B cell (primary cell): ENCODE measurements at regions not wholly inside any gene's neighbourhood (a gene's known extent, or its start where the extent isn't known, plus 50 kb on each side); places are given as distances from the start of the nearest gene placed in this dataset.

Experiments
- ATAC-seq: fragments of 200-7000 bp; cut with Tn5 transposase; one replicate; pipeline ENCODE4 v1.10.0; 2021; ENCODE audit warnings: low read depth, mild to moderate bottlenecking, moderate number of reproducible peaks, moderate library complexity
- CTCF ChIA-PET: fragments of 350-600 bp; sonication (Branson Sonifier 250); formaldehyde crosslinking; loops from one replicate; lab custom pipeline; 2021; ENCODE audit warnings: antibody characterized with exemption, inconsistent platforms; lab: Charles Lee
- POLR2A ChIA-PET: fragments of 350-600 bp; sonication (Branson Sonifier 250); formaldehyde crosslinking; loops from one replicate; lab custom pipeline; 2021; ENCODE audit warnings: antibody characterized with exemption; lab: Charles Lee
- DNase-seq: peaks from one replicate; pipeline ENCODE4 v3.0.0; 2013
- H2AFZ ChIP-seq: 2 replicates; pipeline ENCODE4 v1.6.1; 2012; ENCODE audit warnings: mild to moderate bottlenecking, low read depth, low read length; ENCODE audit not compliant: insufficient read depth, poor library complexity, severe bottlenecking
- H3K27ac ChIP-seq, 2 donors: 1 replicate in 1 of 2; 2 replicates in 1 of 2; pipeline ENCODE4 v1.5.1; 2012 to 2013; ENCODE audit warnings: low read length in 2 of 2, mild to moderate bottlenecking in 2 of 2, moderate library complexity in 1 of 2
- H3K27me3 ChIP-seq, 4 experiments: fragments of 200-600 bp in 1 of 4; sonication (generic) in 1 of 4; replicated peaks in 1 of 4; 1 replicate in 2 of 4; 2 replicates in 2 of 4; pipeline versions ENCODE4 v1.6.1 to v1.7.0; 2013 to 2016; ENCODE audit warnings: low read length in 3 of 4, mild to moderate bottlenecking in 2 of 4, mixed read lengths in 1 of 4, moderate library complexity in 1 of 4; ENCODE audit not compliant: insufficient read depth in 4 of 4, control insufficient read depth in 3 of 4; ENCODE audit errors: control extremely low read depth in 1 of 4
- H3K36me3 ChIP-seq, 2 experiments: replicated peaks in 1 of 2; 1 replicate in 1 of 2; 2 replicates in 1 of 2; pipeline versions ENCODE4 v1.6.1 to v1.7.1; 2013; ENCODE audit warnings: low read length in 1 of 2; ENCODE audit not compliant: insufficient read depth in 2 of 2, control insufficient read depth in 1 of 2; ENCODE audit errors: control extremely low read depth in 1 of 2, extremely low read depth in 1 of 2
- H3K4me1 ChIP-seq, 2 donors: fragments of 200-600 bp in 1 of 2; sonication (generic) in 1 of 2; 1 replicate in 1 of 2; 2 replicates in 1 of 2; pipeline versions ENCODE4 v1.5.1 to v1.6.1; 2013 to 2017; ENCODE audit warnings: low read length in 2 of 2; ENCODE audit not compliant: control insufficient read depth in 2 of 2, insufficient read depth in 2 of 2
- H3K4me2 ChIP-seq: replicated peaks from 2 replicates; pipeline ENCODE3; 2012; ENCODE audit warnings: mild to moderate bottlenecking, low read depth, low read length; ENCODE audit not compliant: poor library complexity, severe bottlenecking
- H3K4me3 ChIP-seq, 5 experiments: fragments of 200-600 bp in 1 of 5; sonication (generic) in 1 of 5; 1 replicate in 3 of 5; 2 replicates in 2 of 5; pipeline versions ENCODE4 v1.5.1 to v1.7.0; 2011 to 2016; ENCODE audit warnings: low read length in 4 of 5, mild to moderate bottlenecking in 4 of 5, low read depth in 2 of 5, control low read depth in 1 of 5, moderate library complexity in 1 of 5; ENCODE audit not compliant: insufficient read depth in 1 of 5; ENCODE audit errors: control extremely low read depth in 1 of 5, extremely low read depth in 1 of 5
- H3K79me2 ChIP-seq: fragments of 200-600 bp; sonication (generic); one replicate; pipeline ENCODE4 v1.6.0; 2016; ENCODE audit warnings: low read length; ENCODE audit not compliant: control insufficient read depth, insufficient read depth
- H3K9ac ChIP-seq: fragments of 200-600 bp; sonication (generic); 2 replicates; pipeline ENCODE4 v1.6.1; 2017; ENCODE audit warnings: mild to moderate bottlenecking, low read length, moderate library complexity
- H3K9me3 ChIP-seq, 3 donors: one replicate each; pipeline versions ENCODE4 v1.6.1 to v1.7.1; 2013; ENCODE audit warnings: low read length in 2 of 3; ENCODE audit not compliant: control insufficient read depth in 2 of 3, insufficient read depth in 1 of 3; ENCODE audit errors: control extremely low read depth in 1 of 3
- H4K20me1 ChIP-seq: 2 replicates; pipeline ENCODE4 v1.6.0; 2012; ENCODE audit warnings: mild to moderate bottlenecking, low read length; ENCODE audit not compliant: insufficient read depth, control insufficient read depth, poor library complexity, severe bottlenecking
- H3K27ac Mint-ChIP-seq: one replicate; pipeline ENCODE4 v1.8.0; 2021; ENCODE audit warnings: mixed read lengths
- H3K27me3 Mint-ChIP-seq: one replicate; pipeline ENCODE4 v1.8.0; 2021; ENCODE audit warnings: mixed read lengths
- H3K4me1 Mint-ChIP-seq: one replicate; pipeline ENCODE4 v1.8.0; 2021; ENCODE audit warnings: mixed read lengths
- H3K4me3 Mint-ChIP-seq: one replicate; pipeline ENCODE4 v1.8.0; 2021; ENCODE audit warnings: mixed read lengths
- H3K9me3 Mint-ChIP-seq: one replicate; pipeline ENCODE4 v1.8.0; 2022; ENCODE audit warnings: mixed read lengths; ENCODE audit not compliant: insufficient read depth
- CTCF ChIP-seq: fragments of 200-600 bp; IDR thresholded peaks from one replicate; pipeline ENCODE4 v1.8.0; 2022; ENCODE audit warnings: antibody characterized with exemption, mild to moderate bottlenecking
- EZH2 ChIP-seq: IDR thresholded peaks from 2 replicates; pipeline ENCODE4 v1.6.1; 2012; ENCODE audit warnings: borderline replicate concordance, low read depth, mild to moderate bottlenecking, moderate library complexity, low read length; ENCODE audit not compliant: insufficient read depth, poor library complexity, severe bottlenecking
- WGBS: methylation state at CpG from one replicate; pipeline ENCODE4 v1.1.5; 2013; ENCODE audit warnings: missing lambda C conversion rate; ENCODE audit not compliant: insufficient coverage; 5-methylcytosine and 5-hydroxymethylcytosine counted together
- intact Hi-C: fragments of 100-400 bp; cut with micrococcal nuclease; formaldehyde crosslinking; loops from one replicate; pipeline ENCODE4 v1.10.0; 2022

- no peaks in the 10 kb centered on the region for H3K27me3 Mint-ChIP-seq
- no CpG with 5 or more reads among the region's 3 CpGs for WGBS
- intact Hi-C loops, result no loop called here
Observed at GRCh38 chrX:25819879-25820278, 318.3 kb upstream of the MAGEB18 start.

GRCh38 chrX:25851141-25851540 lies 287.0 kb upstream of the MAGEB18 start:
- Histone ChIP-seq H3K9me3 (no peaks in the 10 kb centered on the region), H3K27ac (no peak overlapping the region), H3K4me3 (no peak overlapping the region), H3K4me2 (no peak overlapping the region), H2AFZ (no peak overlapping the region), H3K79me2 (no peaks in the 10 kb centered on the region), H3K36me3 (no peaks in the 10 kb centered on the region), H3K4me1 (no peaks in the 10 kb centered on the region), H4K20me1 (no peaks in the 10 kb centered on the region), H3K27me3 (no peaks in the 10 kb centered on the region), H3K9ac (no peak overlapping the region)
- CTCF ChIA-PET, result no interaction called here
- H3K4me1 Mint-ChIP-seq, result no peaks in the 10 kb centered on the region
- H3K4me3 Mint-ChIP-seq, result no peak overlapping the region
- no peak overlapping the region for H3K27ac Mint-ChIP-seq
- H3K27me3 Mint-ChIP-seq, result no peaks in the 10 kb centered on the region
- POLR2A ChIA-PET, result no interaction called here
- TF ChIP-seq EZH2 (no peak), CTCF (no peak)
- no CpG with 5 or more reads among the region's 3 CpGs for WGBS
- DNase-seq (no peak), ATAC-seq (no peak)
- intact Hi-C loops, result no loop called here
- no peaks in the 10 kb centered on the region for H3K9me3 Mint-ChIP-seq

More at GRCh38 chrX:25819879-25820278, 318.3 kb upstream of the MAGEB18 start:
- Histone ChIP-seq H2AFZ (no peak overlapping the region), H4K20me1 (no peaks in the 10 kb centered on the region), H3K4me1 (no peaks in the 10 kb centered on the region), H3K27ac (no peak overlapping the region), H3K9ac (no peak overlapping the region), H3K4me3 (no peak overlapping the region), H3K9me3 (no peaks in the 10 kb centered on the region), H3K4me2 (no peak overlapping the region), H3K79me2 (no peaks in the 10 kb centered on the region), H3K27me3 (no peaks in the 10 kb centered on the region), H3K36me3 (no peaks in the 10 kb centered on the region)
- ATAC-seq, result no peak
- ChIA-PET POLR2A (no interaction called here), CTCF (no interaction called here)
- H3K27ac Mint-ChIP-seq, result no peak overlapping the region
- H3K9me3 Mint-ChIP-seq, result no peaks in the 10 kb centered on the region
- H3K4me1 Mint-ChIP-seq, result no peaks in the 10 kb centered on the region
- H3K4me3 Mint-ChIP-seq, result no peak overlapping the region
- TF ChIP-seq EZH2, result no peak
- TF ChIP-seq CTCF, result no peak
- no peak for DNase-seq
